GM19397 (cell line): ENCODE measurements at regions not wholly inside any gene's neighbourhood (a gene's known extent, or its start where the extent isn't known, plus 50 kb on each side); places are given as distances from the start of the nearest gene placed in this dataset.
"Not testable (repeated sequence)": the region's sequence is repeated elsewhere in the genome, so short reads cannot be mapped to it uniquely, and the experiment has no call there.

Experiments used
- ATAC-seq: cut with Tn5 transposase; IDR thresholded peaks from one replicate; pipeline ENCODE4 v1.9.1; 2021; ENCODE audit warnings: mild to moderate bottlenecking, moderate library complexity; ENCODE audit not compliant: unreplicated experiment

GRCh38 chrX:110965409-110966090, 130.4 kb upstream of the PAK3 start:
- no peak for ATAC-seq

GRCh38 chrX:110964786-110965185, 131.2 kb upstream of the PAK3 start:
- no peak for ATAC-seq

GRCh38 chrX:110962451-110962850, 133.5 kb upstream of the PAK3 start:
- no peak for ATAC-seq

GRCh38 chrX:110955706-110956105, 140.3 kb upstream of the PAK3 start:
- ATAC-seq = no peak

- ATAC-seq = no peak
Measured at GRCh38 chrX:110954428-110955100, 141.4 kb upstream of the PAK3 start.

GRCh38 chrX:110951472-110952269, 144.3 kb upstream of the PAK3 start:
- ATAC-seq = no peak

- no peak for ATAC-seq
Measured at GRCh38 chrX:110944751-110945675, 149.4 kb upstream of the CHRDL1 start.

- no peak for ATAC-seq
Measured at GRCh38 chrX:110944311-110944750, 148.7 kb upstream of the CHRDL1 start.

GRCh38 chrX:110941906-110942305, 146.3 kb upstream of the CHRDL1 start:
- no peak for ATAC-seq

GRCh38 chrX:110938977-110939732, 143.5 kb upstream of the CHRDL1 start:
- ATAC-seq = no peak

GRCh38 chrX:110924871-110925270, 129.3 kb upstream of the CHRDL1 start:
- no peak for ATAC-seq

- no peak for ATAC-seq
Measured at GRCh38 chrX:110920991-110921390, 125.4 kb upstream of the CHRDL1 start.

GRCh38 chrX:110915570-110915969, 120.0 kb upstream of the CHRDL1 start:
- no peak for ATAC-seq

GRCh38 chrX:110915111-110915510, 119.5 kb upstream of the CHRDL1 start:
- no peak for ATAC-seq

GRCh38 chrX:110914281-110914680, 118.7 kb upstream of the CHRDL1 start:
- no peak for ATAC-seq

GRCh38 chrX:110904747-110905146, 109.1 kb upstream of the CHRDL1 start:
- not testable (repeated sequence) for ATAC-seq

GRCh38 chrX:110881971-110882370, 86.4 kb upstream of the CHRDL1 start:
- ATAC-seq = no peak

GRCh38 chrX:110877326-110877725, 81.7 kb upstream of the CHRDL1 start:
- ATAC-seq = no peak

- ATAC-seq = no peak
Measured at GRCh38 chrX:110871839-110872238, 76.2 kb upstream of the CHRDL1 start.

- ATAC-seq = no peak
Measured at GRCh38 chrX:110866421-110866820, 70.8 kb upstream of the CHRDL1 start.
